GM23248 (cell line): ENCODE measurements at regions not wholly inside any gene's neighbourhood (a gene's known extent, or its start where the extent isn't known, plus 50 kb on each side); places are given as distances from the start of the nearest gene placed in this dataset.

ENCODE experiments used
- EZH2 ChIP-seq: fragments of 200-600 bp; sonication (generic); IDR thresholded peaks from 2 replicates; pipeline ENCODE4 v1.6.1; 2018; ENCODE audit warnings: antibody characterized with exemption, mild to moderate bottlenecking; ENCODE audit not compliant: insufficient read depth, poor library complexity, severe bottlenecking
- EZH2phosphoT487 ChIP-seq: fragments of 200-600 bp; sonication (generic); IDR thresholded peaks from 2 replicates; pipeline ENCODE4 v1.6.1; 2018; ENCODE audit warnings: antibody characterized with exemption, moderate library complexity, mild to moderate bottlenecking, low read depth; ENCODE audit not compliant: insufficient read depth

DNA sequence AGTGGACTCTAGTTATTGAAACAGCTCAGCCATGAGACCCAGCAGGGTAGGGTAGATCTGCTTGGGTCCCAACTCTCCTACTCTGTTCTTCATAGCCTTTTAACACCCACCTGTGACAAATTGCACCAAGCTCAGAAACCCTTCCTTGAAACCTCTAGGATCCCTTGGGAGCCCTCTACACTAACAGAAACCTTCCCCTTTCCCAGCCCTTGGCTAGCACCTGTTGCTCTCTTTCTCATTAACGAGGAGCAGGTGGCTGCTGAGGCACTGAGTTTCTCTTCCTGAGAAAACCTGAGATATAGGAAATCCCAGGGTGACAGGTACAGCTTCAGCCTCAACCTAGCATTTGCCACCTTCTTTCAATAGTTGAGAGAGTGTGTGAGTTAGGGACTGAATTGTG is 88.3 kb upstream of the CLSTN2 start:
- no peak for TF ChIP-seq EZH2
- no peak for TF ChIP-seq EZH2phosphoT487
